ENCODE measurements at regions not wholly inside any gene's neighbourhood (a gene's known extent, or its start where the extent isn't known, plus 50 kb on each side); places are given as distances from the start of the nearest gene placed in this dataset.

DNA sequence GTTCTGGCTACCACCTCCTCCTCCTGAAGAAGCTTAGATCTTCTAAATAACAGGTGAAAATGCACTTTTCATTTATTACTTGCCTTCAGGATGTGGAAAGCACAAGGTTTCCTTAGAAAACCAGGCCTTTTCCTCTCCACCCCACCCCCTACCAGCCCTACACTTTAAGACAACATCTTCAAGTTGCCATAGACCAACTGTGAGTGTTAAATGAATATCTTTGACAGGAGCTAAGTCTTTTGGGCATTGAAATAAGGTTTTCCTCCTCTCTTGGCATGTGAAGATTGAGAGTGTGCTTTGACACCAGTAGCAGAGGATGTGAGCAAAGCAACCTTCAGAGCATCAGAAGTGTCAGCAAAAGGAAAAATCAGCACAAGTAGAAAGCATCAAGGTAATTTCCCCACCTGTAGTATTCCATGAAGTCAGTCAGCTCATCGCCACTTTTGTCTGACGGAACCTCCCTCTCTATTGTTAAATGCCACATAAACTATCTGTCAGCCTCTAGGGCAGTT is 532.3 kb upstream of the MMS22L start:
- DNase-seq (ENCODE audit: low read depth) = no peak

DNA sequence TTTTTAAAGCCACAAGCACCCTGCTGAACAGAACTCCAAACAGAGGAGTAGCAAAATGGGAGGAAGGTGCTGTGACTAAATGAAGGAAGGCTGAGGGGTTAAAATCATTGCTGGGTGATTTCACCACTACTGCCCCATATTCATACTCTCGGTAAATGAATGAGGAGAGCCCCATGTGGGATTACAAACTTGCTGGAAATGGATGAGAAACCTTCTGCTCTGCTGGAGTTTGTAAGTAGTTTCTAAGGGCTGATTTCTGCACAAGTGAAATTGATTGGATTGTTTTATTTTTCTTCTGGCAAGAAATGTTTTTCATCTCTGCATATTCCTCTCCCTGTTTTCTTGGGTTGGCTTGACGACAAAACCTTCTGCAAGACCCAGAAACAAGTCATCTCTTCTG is 533.5 kb upstream of the MMS22L start:
- DNase-seq (ENCODE audit: low read depth) = no peak

DNA sequence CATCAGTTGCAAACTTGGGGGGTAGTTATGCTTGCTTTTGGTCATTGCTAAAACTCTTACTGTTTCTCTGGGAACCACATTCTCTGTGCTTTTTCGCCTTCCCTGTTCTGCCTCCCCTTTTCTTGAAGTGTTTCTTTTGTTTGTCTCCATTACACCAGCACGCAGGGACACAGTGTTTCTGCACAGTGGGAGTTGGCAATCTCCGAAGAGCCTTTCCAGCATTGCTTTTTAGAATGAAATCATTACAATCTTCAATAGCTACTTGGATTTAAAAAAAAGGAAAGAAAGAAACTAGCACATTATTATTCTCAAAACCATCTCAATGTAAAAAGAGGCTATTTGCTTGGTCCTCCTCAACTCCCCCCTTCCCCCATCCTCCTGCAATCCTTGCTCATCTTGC is 536.7 kb upstream of the MMS22L start:
- DNase-seq (ENCODE audit: low read depth) = no peak

DNA sequence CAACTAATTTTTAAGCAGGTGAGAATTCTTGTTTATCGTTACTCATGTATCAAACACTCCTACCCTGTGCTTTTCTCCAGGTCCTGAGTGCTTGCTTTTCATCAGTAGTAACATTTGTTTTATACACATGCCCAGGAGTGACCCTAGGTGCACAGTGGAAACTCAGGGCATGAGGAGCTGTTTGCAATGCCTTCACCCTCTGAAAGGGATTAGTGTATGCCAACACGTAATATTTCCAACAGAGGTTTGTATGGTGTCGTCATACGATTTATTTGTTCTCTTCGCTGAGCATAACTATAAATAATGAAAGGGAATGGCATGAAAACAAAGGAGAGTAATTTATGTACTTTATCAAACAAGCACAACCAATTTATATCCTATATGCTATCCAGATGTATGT is 537.4 kb upstream of the MMS22L start:
- DNase-seq (ENCODE audit: low read depth) = no peak

DNA sequence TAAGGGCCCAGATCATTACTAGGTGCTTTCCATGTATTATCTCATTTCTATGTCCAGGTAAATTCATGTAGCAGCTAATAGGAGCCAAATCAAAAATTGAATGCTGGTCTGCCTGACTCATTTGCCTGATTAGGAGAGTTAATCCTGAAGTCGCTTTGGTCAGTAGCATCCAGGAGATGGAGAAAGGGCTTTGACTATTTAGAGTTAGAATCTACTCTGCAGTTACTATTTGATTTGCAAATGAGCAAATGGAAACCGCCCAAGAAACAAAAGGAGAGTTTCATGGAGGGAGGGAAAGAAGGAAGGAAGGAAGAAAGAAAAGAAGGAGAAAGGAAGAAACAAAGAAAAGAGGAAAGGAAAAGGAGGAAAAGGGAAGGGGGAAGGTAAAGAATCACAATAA is 539.6 kb upstream of the MMS22L start:
- DNase-seq (ENCODE audit: low read depth) = no peak

DNA sequence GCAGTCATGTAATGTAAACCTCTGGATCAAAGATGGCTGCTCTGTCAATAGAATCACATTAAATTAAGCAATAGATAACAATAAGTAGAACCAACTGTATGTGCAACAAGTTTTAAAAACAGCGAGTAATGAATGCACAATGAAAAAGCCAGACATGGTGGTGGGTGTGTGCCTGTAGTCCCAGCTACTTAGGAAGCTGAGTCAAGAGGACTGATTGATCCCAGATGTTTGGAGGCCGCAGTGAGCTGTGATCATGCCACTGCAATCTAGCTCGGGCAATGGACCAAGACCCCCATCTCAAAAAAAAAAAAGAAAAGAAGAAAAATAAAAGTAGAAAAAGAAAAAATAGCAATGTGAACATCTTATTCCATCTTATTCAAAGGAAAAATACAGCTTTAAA is 558.7 kb upstream of the MMS22L start:
- no peak for DNase-seq (ENCODE audit: low read depth)

DNA sequence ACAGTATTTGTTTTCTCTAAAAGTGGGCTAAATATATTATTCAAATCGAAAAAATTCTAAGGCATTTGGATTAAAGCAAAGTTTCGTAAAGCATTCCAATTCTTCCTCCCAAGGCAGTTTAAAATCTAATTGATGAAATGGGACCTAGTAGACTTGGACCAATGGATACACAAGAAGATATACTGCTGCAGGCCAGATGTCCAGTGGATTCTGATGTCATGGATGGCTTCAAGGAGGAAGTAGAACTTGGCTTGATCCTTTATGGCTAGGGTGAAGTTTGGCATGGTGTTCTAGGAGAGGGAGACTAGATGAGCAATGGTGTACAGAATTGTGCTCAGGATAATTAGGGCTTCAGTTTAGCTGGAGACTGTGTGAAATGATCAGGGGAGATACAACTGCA is 559.5 kb upstream of the MMS22L start:
- DNase-seq (ENCODE audit: low read depth) = no peak

DNA sequence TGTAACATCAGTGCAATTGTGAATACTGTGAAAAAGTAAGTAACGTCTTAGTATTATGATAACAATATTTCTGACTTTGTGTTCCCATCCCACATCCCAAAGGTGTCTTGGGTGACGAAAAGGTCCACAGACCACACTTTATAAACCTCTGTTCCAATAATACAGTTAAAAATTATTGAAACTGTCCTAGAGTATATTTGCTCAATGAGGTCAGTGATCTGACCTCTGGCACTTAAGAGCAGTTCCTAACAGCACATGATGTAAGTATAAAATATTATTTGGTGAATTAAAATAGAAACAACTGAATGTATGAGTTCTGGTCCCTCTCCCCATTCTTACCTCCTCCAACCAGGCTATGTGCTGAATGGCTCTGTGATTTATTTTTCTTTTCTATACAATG is 566.4 kb upstream of the MMS22L start:
- DNase-seq (ENCODE audit: low read depth) = no peak

DNA sequence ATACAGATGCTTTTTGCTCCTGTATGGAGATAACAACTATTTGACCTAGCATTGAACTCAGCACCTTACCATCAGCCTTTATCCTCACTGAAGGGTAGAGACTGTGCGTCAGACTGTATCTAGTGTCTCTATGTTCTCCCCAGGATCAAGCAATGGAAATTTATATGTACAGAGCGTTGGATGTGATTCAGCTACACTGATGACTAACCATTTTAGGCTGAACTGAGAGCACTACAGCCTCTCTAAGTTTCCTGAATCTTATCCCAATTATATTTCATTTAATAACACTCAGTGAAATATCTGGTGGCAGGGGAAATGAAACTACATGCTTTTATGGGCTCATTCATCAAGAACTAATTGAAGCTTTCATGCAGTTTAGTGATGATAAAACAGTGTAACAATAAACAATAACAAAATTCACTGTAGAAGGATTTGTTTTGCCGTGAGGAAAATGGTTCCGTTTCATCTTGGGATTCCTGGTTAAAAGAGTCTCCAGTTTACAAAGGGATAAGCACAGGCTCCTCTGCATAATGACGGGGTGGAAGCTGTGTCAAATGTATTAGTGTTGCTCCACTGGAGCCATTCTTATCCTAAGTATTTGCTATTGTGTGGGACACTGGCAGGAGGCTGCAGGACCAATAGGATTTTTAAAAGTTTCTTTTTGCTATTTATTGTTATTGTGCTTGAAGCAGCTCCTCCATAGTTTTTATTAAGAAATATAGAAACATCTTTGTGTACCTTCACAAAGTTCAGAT is 567.6 kb upstream of the MMS22L start:
- no peak for DNase-seq (ENCODE audit: low read depth)

DNA sequence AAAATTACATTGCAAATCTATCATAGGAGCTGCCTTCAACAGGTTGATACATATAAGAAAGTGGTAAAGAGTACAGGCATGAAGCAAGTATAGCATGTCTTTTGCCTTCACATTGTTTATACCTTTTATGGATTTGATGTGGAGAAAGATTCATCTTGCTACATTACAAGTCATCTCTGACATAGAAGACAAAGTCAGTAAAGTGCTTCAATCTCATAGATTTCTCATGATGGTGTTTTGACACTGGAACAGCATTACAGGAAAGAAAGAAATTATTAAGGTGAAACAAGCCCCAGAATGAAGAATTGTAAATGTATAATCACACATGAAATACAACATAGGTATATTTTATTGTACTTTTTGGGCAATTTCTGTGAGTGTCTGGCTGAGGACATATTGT is 580.7 kb upstream of the MMS22L start:
- DNase-seq (ENCODE audit: low read depth) = no peak

DNA sequence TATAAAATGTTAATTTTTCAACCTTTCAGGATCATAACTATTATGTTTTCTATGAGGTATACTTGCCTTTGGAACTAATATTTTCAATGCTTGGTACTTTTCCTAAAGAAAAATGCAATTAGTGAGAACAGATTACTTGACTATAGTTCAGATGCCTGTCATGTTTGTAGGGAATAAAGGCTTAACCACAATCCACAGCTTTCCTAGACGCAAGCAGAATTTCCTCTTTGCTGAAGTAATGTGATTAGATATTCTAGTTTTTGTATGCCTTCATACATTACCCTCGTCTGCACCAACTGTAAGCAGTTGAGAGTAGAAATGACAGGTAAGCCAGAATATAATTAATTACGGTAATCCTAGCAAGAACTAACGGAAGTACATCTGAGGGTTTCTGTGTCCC is 581.4 kb upstream of the MMS22L start:
- no peak for DNase-seq (ENCODE audit: low read depth)

DNA sequence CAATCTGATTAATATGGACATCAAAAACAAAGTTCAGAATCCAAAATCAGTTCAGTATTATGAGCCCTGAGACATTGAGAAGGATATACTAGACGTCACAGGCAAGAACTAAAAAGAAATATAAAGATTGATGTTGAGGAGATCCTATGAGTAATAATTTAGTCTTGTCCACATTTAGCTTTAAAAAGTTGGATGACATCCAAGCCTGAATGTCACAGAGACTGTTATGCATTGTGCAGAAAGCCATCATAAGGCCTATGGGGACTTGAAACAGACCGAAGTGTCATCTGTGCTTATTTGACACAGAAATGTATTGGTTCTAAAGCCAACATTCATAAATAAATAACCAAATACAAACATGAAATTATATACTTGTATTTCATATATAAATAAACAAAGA is 581.8 kb upstream of the MMS22L start:
- DNase-seq (ENCODE audit: low read depth) = no peak

DNA sequence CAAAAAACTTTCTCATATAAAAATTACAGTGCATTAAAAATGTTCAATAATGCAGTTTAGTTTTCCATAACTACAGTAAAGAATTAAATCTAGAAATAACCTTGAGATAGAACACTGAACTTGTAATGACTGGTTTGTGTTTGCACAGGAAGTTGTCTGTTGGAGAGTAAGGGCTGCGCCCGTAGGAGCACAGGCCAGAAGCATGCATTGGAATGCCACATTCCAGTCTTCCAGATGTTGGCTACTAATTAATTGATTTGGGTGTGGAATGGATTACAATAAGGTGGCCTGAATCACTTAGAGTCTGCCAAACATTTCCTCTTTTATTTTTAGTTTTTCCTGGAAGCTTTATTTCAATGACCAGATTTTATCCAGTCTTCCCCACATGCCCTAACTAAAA is 582.6 kb upstream of the MMS22L start:
- DNase-seq (ENCODE audit: low read depth) = no peak

DNA sequence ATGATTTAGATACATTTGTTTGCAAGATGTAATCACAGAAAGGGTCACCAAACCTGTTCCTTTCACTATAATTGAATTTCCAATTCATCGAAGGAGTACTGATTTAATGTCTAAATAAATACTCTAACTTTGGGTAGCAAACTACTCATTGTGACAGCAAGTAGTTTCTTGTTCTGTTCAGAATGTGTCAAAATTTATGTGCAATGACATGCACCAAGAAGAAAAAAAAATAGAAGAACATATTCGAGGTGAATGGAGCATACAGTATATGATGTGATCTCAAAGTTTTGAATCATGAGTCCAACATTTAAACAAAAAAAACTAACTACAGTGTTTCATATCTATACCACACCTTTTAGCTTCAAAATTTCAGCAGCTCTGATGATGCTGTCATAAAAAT is 583.6 kb upstream of the MMS22L start:
- DNase-seq (ENCODE audit: low read depth) = no peak

DNA sequence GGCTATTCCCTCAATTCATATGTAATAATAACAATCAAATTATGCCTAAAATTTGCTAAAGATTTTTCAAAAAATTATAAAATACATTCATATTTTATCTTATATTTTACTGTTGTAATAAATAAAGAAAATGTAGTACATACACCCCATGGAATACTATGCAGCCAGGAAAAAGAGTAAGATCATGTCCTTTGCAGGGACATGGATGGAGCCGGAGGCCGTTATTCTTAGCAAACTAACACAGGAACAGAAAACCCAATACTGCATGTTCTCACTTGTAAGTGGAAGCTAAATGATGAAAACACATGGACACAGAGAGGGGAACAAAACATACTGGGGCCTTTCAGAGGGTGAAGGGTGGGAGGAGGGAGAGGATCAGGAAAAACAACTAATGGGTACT is 584.2 kb upstream of the MMS22L start:
- DNase-seq (ENCODE audit: low read depth) = no peak

DNA sequence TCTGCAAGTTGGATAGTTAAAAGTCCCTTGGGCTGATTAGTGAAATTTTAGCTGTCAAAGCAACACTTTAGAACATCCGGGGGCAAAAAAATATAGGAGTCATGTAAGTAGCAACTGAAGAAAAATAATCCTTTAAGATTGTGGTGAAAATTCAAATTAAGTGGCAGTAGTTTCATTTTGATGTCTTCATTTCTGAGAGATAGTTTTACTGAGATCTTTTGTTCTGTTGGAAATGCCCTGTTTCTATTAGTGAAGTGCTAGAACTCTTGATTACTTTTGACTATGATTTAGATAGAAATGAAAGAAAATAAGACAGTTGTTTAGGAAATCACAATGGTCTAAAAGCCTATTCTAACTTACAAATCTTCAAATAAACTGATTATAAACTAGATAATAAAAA is 587.3 kb upstream of the MMS22L start:
- DNase-seq (ENCODE audit: low read depth) = no peak

DNA sequence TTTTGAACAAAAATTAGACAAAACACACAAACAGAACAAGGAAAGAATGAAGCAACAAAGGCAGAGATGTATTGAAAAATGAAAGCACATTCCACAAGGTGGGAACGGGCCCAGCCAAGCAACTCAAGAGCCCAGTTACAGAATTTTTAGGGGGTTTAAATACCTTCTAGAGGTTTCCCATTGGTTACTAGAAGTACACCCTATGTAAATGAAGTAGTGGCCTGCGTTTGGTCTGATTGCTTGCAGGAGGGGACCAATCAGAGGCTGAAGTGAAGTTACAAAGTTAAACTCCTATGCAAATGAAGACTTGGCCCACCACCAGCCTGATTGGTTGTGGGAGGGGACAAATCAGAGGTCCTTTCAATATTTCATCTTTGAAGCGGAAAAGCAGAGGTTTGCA is 593.7 kb upstream of the MMS22L start:
- DNase-seq (ENCODE audit: low read depth) = no peak

DNA sequence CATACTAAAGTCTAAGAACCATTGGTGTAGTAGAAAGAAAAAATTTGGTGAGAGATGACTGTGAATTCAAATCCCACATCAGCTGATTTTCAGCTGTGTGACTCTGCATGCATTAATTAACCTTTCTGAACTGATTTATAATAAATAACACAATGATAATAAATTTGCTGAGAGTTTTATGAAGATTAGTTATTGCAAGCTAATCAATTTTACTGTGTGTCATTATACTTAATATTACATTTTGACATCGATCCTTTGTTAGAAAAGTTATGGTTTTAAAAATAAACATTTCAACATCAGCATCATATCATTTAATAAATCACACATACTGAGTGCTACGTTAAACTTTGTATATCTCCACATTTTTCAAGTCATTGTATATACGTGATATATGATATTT is 599.7 kb upstream of the MMS22L start:
- no peak for DNase-seq (ENCODE audit: low read depth)

DNA sequence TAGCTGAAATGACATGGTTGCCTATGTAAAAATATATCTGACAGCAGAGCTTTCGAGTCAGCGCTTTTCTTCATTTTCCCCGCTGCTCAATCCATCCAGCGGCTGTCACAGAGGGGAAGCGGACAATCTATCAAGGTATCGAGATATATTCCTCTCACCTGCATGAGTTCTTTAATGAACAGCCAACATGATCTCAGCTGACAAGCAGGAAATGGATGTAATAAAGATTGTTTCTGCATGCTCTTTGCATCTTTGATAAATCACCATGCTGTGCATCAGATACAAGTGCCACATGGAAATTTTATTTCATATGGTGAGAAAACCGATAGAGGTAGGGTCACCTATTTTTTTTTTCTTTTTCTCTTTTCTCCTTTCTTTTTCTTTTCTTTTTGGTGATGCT is 602.3 kb upstream of the MMS22L start:
- no peak for DNase-seq (ENCODE audit: low read depth)

DNA sequence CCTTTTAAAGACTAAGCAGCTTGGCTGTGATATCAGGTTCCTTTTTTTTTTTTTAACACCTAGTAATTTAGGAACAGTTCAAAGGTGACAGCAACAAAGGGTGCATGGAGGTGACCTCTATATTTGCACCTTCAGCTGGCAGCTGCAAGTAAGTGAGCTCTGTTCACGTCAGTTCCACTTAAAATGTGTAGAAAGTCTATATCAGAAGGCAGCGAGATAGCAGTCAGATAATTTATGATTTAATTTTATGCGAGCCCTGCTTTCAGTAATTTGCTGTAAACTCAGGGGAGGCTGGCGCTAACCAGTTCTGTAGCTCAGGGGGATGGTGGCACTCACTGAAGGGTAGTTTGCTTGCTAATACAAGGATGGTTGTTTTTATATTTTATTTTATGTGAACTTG is 602.8 kb upstream of the MMS22L start:
- no peak for DNase-seq (ENCODE audit: low read depth)

DNA sequence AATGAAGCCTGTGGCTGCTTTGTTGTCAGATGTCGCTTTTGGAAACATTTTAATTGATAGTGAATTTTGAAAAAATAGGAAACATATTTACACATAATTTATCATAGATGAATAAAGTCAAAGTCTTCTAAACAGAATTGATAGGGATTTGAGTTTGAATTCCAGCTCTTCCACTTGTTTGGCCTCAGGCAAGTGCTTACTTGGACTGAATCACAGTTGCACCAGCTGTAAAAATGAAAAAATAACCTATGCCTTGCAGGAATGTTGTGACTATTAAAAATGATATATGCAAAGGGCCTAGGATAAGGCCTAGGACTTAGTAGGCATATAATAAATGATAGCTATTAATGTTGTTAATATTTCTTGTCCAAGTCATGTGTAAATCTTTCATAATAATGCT is 618.5 kb upstream of the MMS22L start:
- DNase-seq (ENCODE audit: low read depth) = no peak

DNA sequence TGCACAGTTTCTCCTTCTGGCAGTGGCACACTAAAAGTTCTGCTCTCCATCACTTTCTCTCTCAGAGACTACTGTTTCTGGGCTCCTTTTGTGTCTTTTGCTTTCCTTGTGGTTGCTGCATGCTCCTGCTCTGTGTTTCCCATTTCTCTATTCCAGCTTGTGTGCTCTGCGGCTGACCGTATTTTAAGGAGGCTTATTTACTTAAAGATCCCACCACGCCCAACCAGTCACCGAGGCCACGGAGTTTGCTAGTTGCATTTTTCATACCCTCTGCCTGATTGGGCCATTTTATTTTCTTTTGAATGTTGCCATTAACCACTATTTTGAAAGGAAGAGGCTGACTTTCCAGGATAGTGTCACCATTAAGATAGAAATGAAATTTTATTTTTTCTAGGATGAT is 626.4 kb upstream of the MMS22L start:
- DNase-seq (ENCODE audit: low read depth) = no peak

DNA sequence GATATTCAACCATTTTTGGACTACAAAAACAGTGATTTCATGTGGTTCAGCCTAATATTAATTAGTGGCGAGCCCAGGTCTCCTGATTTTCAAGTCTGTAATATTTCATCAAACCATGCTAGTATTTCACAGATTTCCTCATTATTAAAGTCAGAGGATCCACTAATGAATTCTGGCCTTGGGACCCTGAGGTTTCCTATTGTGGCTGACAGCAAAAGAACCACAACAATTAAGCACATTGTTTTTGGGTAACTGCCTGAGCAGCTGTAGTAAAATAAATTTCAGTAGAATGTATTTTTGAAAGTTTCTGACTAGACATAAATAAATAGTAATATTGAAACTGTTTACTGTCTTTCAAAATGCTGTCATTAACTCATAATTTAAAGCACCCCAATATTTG is 630.7 kb upstream of the MMS22L start:
- DNase-seq (ENCODE audit: low read depth) = no peak

DNA sequence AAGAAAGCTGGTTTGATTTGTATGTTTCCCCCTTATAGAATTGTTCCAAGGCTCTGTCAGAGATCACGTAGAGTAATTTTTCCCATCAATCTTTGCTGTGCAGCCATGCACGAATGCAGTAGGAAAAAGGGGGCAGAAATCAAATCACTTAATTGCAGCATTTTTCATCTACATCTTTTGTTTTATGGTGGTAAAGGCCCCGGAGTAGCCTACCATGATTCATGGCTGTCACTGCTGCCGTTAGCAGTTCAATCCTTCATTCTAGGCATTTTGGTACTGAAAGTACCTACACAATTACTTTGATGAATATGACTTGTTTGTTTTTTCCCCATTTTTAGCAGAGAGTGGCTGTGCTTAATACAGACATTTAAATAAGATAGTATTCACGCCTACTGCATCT is 631.9 kb upstream of the MMS22L start:
- no peak for DNase-seq (ENCODE audit: low read depth)

DNA sequence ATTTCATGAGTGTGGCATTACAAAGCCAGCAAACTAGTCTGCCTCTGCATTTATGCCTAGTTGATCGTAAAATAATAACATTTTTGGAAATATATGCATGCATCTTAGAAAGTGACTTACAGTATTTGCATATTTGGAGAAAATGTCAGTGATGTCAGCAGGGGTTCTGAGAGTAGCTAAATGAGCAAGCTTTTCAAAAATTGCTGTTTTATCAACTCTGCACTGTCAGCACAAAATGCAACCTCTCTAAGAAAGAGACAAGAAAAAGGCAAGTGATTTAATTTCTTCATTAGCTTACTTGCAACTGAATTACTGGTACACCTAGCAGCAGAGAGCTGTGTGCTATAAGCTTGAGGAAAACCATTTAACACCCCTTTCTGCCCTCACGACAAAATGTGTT is 632.5 kb upstream of the MMS22L start:
- no peak for DNase-seq (ENCODE audit: low read depth)
